Subcutaneous abdominal adipose tissue (tissue), 5 donors: ENCODE measurements at regions not wholly inside any gene's neighbourhood (a gene's known extent, or its start where the extent isn't known, plus 50 kb on each side); places are given as distances from the start of the nearest gene placed in this dataset.

ENCODE experiments used
- H3K27ac ChIP-seq: one replicate; pipeline ENCODE4 v1.7.0; 2013; ENCODE audit warnings: low read depth, mild to moderate bottlenecking, inconsistent platforms, low read length, moderate library complexity
- H3K27me3 ChIP-seq, 5 donors: one replicate each; pipeline ENCODE4 v1.7.0; 2013; ENCODE audit warnings: low read length in 5 of 5, inconsistent platforms in 1 of 5; ENCODE audit not compliant: control insufficient read depth in 5 of 5, insufficient read depth in 4 of 5
- H3K36me3 ChIP-seq, 5 donors: one replicate each; pipeline ENCODE4 v1.7.0; 2013; ENCODE audit warnings: low read length in 5 of 5; ENCODE audit not compliant: control insufficient read depth in 5 of 5, insufficient read depth in 5 of 5
- H3K4me1 ChIP-seq, 5 donors: one replicate each; pipeline ENCODE4 v1.7.0; 2013; ENCODE audit warnings: low read length in 5 of 5, mild to moderate bottlenecking in 3 of 5, moderate library complexity in 1 of 5; ENCODE audit not compliant: control insufficient read depth in 5 of 5, insufficient read depth in 5 of 5
- H3K4me3 ChIP-seq, 5 donors: one replicate each; pipeline ENCODE4 v1.7.0; 2013; ENCODE audit warnings: low read length in 5 of 5, low read depth in 1 of 5
- H3K9ac ChIP-seq, 5 donors: one replicate each; pipeline ENCODE4 v1.7.0; 2013; ENCODE audit warnings: low read length in 5 of 5, mild to moderate bottlenecking in 4 of 5, moderate library complexity in 3 of 5
- H3K9me3 ChIP-seq, 5 donors: one replicate each; pipeline ENCODE4 v1.7.0; 2013; ENCODE audit warnings: low read length in 5 of 5; ENCODE audit not compliant: control insufficient read depth in 5 of 5
- donor health status: healthy.
- donor health status: healthy.
- donor health status: healthy.
- donor health status: healthy.
- donor health status: healthy.

DNA sequence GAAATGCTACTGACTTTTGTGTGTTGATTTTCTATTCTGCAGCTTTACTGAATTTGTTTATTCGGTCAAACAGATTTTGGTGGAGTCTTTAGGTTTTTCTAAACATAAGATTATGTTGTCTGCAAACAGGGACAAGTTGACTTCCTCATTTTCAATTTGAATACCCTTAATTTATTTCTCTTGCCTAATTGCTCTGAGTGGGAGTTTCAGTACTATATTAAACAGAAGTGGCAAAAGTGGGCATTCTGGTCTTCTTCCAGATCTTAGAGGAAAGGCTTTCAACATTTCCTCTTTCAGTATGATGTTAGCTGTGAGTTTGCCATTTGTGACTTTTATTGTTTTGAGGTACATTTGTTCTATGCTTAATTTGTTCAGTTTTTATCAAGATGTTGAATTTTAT, 268.5 kb downstream of the WNT5A start:
- Histone ChIP-seq H3K4me1 (no peaks in the 10 kb centered on the region), H3K4me3 (no peak overlapping the region), H3K27me3 (no peaks in the 10 kb centered on the region), H3K9ac (no peak overlapping the region), H3K27ac (no peak overlapping the region), H3K9me3 (peaks cover 0 to 5% (median 0%) of the 10 kb centered on the region in 5 donors), H3K36me3 (no peaks in the 10 kb centered on the region)

- Histone ChIP-seq H3K4me3 (no peak overlapping the region), H3K27me3 (peaks cover 0 to 3% (median 0%) of the 10 kb centered on the region in 5 donors), H3K27ac (no peak overlapping the region), H3K4me1 (no peaks in the 10 kb centered on the region), H3K36me3 (no peaks in the 10 kb centered on the region), H3K9ac (no peak overlapping the region), H3K9me3 (no peaks in the 10 kb centered on the region)
These were observed 279.4 kb downstream of the WNT5A start for GRCh38 chr3:55207744-55208143.

DNA sequence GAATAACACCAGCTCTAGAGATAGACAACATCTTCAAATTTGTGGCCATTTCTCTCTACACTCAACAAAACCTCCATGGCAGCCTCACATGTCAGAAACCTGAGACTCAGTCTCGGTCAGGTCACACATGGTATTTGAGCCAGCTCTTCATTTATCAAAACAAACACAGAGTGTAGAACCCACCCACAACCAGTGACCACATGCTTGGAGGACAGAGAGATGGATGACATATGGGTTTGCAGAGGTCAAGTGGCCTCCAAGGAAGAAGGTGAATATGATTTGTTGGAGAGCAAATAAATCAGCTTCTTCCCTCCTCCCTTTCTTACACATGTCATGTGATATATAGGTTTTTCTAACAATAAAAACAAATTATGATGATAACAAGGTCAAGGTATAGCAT, 278.1 kb upstream of the LRTM1 start:
- Histone ChIP-seq H3K36me3 (no peaks in the 10 kb centered on the region), H3K27ac (no peak overlapping the region), H3K9ac (no peak overlapping the region), H3K4me1 (no peaks in the 10 kb centered on the region), H3K9me3 (no peaks in the 10 kb centered on the region), H3K27me3 (peaks cover 0 to 3% (median 0%) of the 10 kb centered on the region in 5 donors), H3K4me3 (no peak overlapping the region)

- Histone ChIP-seq H3K9ac (no peak overlapping the region), H3K27me3 (peaks cover 0 to 3% (median 0%) of the 10 kb centered on the region in 5 donors), H3K27ac (no peak overlapping the region), H3K4me3 (no peak overlapping the region), H3K4me1 (no peaks in the 10 kb centered on the region), H3K36me3 (no peaks in the 10 kb centered on the region), H3K9me3 (no peaks in the 10 kb centered on the region)
These were observed 276.6 kb upstream of the LRTM1 start for GRCh38 chr3:55204417-55204816.

- Histone ChIP-seq H3K27ac (no peak overlapping the region), H3K36me3 (no peaks in the 10 kb centered on the region)
These were observed 275.7 kb upstream of the LRTM1 start for GRCh38 chr3:55203546-55203945.

GRCh38 chr3:55203006-55203405, 275.1 kb upstream of the LRTM1 start:
- no peaks in the 10 kb centered on the region for H3K36me3 ChIP-seq
- H3K4me3 ChIP-seq: no peak overlapping the region
- no peak overlapping the region for H3K27ac ChIP-seq
- no peaks in the 10 kb centered on the region for H3K9me3 ChIP-seq
- peaks cover 0 to 3% (median 0%) of the 10 kb centered on the region in 5 donors for H3K27me3 ChIP-seq
- H3K9ac ChIP-seq: no peak overlapping the region
- no peaks in the 10 kb centered on the region for H3K4me1 ChIP-seq

More at GRCh38 chr3:55203546-55203945, 275.7 kb upstream of the LRTM1 start:
- Histone ChIP-seq H3K27me3 (peaks cover 0 to 3% (median 0%) of the 10 kb centered on the region in 5 donors), H3K9me3 (no peaks in the 10 kb centered on the region), H3K9ac (no peak overlapping the region), H3K4me3 (no peak overlapping the region), H3K4me1 (no peaks in the 10 kb centered on the region)

- no peak overlapping the region for H3K27ac ChIP-seq
These were observed 274.5 kb upstream of the LRTM1 start for GRCh38 chr3:55202326-55202725.

DNA sequence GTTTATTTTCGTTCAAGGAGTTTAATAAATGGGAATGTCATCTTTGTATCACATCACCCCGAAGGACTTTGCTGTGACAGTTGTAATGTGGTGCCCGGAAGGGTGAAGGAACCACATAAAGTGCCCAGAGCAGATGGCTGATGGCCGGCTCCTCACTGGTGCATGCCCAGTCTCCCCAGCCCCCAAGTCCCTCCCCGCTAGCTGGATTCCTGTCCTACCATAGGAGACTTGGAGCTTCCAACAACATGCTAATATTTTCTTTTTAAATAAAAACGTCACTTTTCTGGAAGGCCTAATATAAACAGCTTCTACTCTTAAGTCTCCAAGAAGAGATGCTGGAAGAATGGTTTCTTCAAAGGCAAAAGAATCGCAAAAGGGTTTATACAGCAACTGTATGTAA, 273.9 kb upstream of the LRTM1 start:
- Histone ChIP-seq H3K9ac (no peak overlapping the region), H3K27ac (no peak overlapping the region), H3K4me1 (no peaks in the 10 kb centered on the region), H3K36me3 (no peaks in the 10 kb centered on the region), H3K27me3 (peaks cover 0 to 3% (median 0%) of the 10 kb centered on the region in 5 donors), H3K4me3 (no peak overlapping the region), H3K9me3 (no peaks in the 10 kb centered on the region)

More at GRCh38 chr3:55202326-55202725, 274.5 kb upstream of the LRTM1 start:
- H3K4me3 ChIP-seq: no peak overlapping the region
- H3K27me3 ChIP-seq: peaks cover 0 to 3% (median 0%) of the 10 kb centered on the region in 5 donors
- H3K4me1 ChIP-seq: no peaks in the 10 kb centered on the region
- H3K9me3 ChIP-seq: no peaks in the 10 kb centered on the region
- no peak overlapping the region for H3K9ac ChIP-seq
- H3K36me3 ChIP-seq: no peaks in the 10 kb centered on the region

- no peaks in the 10 kb centered on the region for H3K9me3 ChIP-seq
- H3K4me1 ChIP-seq: no peaks in the 10 kb centered on the region
- peaks cover 0 to 3% (median 0%) of the 10 kb centered on the region in 5 donors for H3K27me3 ChIP-seq
- no peak overlapping the region for H3K4me3 ChIP-seq
- H3K27ac ChIP-seq: no peak overlapping the region
- H3K36me3 ChIP-seq: no peaks in the 10 kb centered on the region
- H3K9ac ChIP-seq: no peak overlapping the region
These were observed 273.0 kb upstream of the LRTM1 start for GRCh38 chr3:55200906-55201305.

DNA sequence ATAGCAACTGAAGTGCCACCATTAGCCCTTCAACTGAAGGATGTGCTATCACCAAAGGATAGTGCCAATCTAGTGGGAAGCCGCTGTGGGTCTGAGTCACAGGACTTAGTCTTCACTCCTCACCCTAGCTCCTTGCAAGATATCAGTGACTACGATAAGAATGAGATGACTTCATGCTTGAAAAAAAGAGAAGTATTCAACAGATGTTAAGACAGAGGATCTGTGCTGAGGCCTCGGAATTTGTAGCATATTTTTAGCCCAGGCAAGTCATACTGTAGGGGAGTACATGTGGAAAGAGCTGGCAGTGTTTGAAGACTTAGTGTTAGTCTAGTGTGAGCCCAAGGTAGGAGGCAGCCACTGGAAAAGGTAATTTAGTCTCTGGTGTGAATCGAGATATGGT, 270.7 kb upstream of the LRTM1 start:
- no peaks in the 10 kb centered on the region for H3K36me3 ChIP-seq
- no peak overlapping the region for H3K27ac ChIP-seq
- H3K4me1 ChIP-seq: no peaks in the 10 kb centered on the region
- no peak overlapping the region for H3K9ac ChIP-seq
- H3K4me3 ChIP-seq: no peak overlapping the region
- no peaks in the 10 kb centered on the region for H3K9me3 ChIP-seq
- H3K27me3 ChIP-seq: no peaks in the 10 kb centered on the region

GRCh38 chr3:55197021-55197420, 269.2 kb upstream of the LRTM1 start:
- no peaks in the 10 kb centered on the region for H3K27me3 ChIP-seq
- H3K36me3 ChIP-seq: no peaks in the 10 kb centered on the region

More at GRCh38 chr3:55197021-55197420, 269.2 kb upstream of the LRTM1 start:
- Histone ChIP-seq H3K9me3 (no peaks in the 10 kb centered on the region), H3K4me3 (no peak overlapping the region), H3K9ac (no peak overlapping the region), H3K4me1 (no peaks in the 10 kb centered on the region), H3K27ac (no peak overlapping the region)
